B cell (primary cell): ENCODE measurements at regions not wholly inside any gene's neighbourhood (a gene's known extent, or its start where the extent isn't known, plus 50 kb on each side); places are given as distances from the start of the nearest gene placed in this dataset.

ENCODE experiments used
- ATAC-seq: fragments of 200-7000 bp; cut with Tn5 transposase; one replicate; pipeline ENCODE4 v1.10.0; 2021; ENCODE audit warnings: low read depth, mild to moderate bottlenecking, moderate number of reproducible peaks, moderate library complexity
- CTCF ChIA-PET: fragments of 350-600 bp; sonication (Branson Sonifier 250); formaldehyde crosslinking; loops from one replicate; lab custom pipeline; 2021; ENCODE audit warnings: antibody characterized with exemption, inconsistent platforms; lab: Charles Lee
- POLR2A ChIA-PET: fragments of 350-600 bp; sonication (Branson Sonifier 250); formaldehyde crosslinking; loops from one replicate; lab custom pipeline; 2021; ENCODE audit warnings: antibody characterized with exemption; lab: Charles Lee
- DNase-seq: peaks from one replicate; pipeline ENCODE4 v3.0.0; 2013
- H2AFZ ChIP-seq: 2 replicates; pipeline ENCODE4 v1.6.1; 2012; ENCODE audit warnings: mild to moderate bottlenecking, low read depth, low read length; ENCODE audit not compliant: insufficient read depth, poor library complexity, severe bottlenecking
- H3K27ac ChIP-seq, 2 donors: 1 replicate in 1 of 2; 2 replicates in 1 of 2; pipeline ENCODE4 v1.5.1; 2012 to 2013; ENCODE audit warnings: low read length in 2 of 2, mild to moderate bottlenecking in 2 of 2, moderate library complexity in 1 of 2
- H3K27me3 ChIP-seq, 4 experiments: fragments of 200-600 bp in 1 of 4; sonication (generic) in 1 of 4; replicated peaks in 1 of 4; 1 replicate in 2 of 4; 2 replicates in 2 of 4; pipeline versions ENCODE4 v1.6.1 to v1.7.0; 2013 to 2016; ENCODE audit warnings: low read length in 3 of 4, mild to moderate bottlenecking in 2 of 4, mixed read lengths in 1 of 4, moderate library complexity in 1 of 4; ENCODE audit not compliant: insufficient read depth in 4 of 4, control insufficient read depth in 3 of 4; ENCODE audit errors: control extremely low read depth in 1 of 4
- H3K36me3 ChIP-seq, 2 experiments: replicated peaks in 1 of 2; 1 replicate in 1 of 2; 2 replicates in 1 of 2; pipeline versions ENCODE4 v1.6.1 to v1.7.1; 2013; ENCODE audit warnings: low read length in 1 of 2; ENCODE audit not compliant: insufficient read depth in 2 of 2, control insufficient read depth in 1 of 2; ENCODE audit errors: control extremely low read depth in 1 of 2, extremely low read depth in 1 of 2
- H3K4me1 ChIP-seq, 2 donors: fragments of 200-600 bp in 1 of 2; sonication (generic) in 1 of 2; 1 replicate in 1 of 2; 2 replicates in 1 of 2; pipeline versions ENCODE4 v1.5.1 to v1.6.1; 2013 to 2017; ENCODE audit warnings: low read length in 2 of 2; ENCODE audit not compliant: control insufficient read depth in 2 of 2, insufficient read depth in 2 of 2
- H3K4me2 ChIP-seq: replicated peaks from 2 replicates; pipeline ENCODE3; 2012; ENCODE audit warnings: mild to moderate bottlenecking, low read depth, low read length; ENCODE audit not compliant: poor library complexity, severe bottlenecking
- H3K4me3 ChIP-seq, 5 experiments: fragments of 200-600 bp in 1 of 5; sonication (generic) in 1 of 5; 1 replicate in 3 of 5; 2 replicates in 2 of 5; pipeline versions ENCODE4 v1.5.1 to v1.7.0; 2011 to 2016; ENCODE audit warnings: low read length in 4 of 5, mild to moderate bottlenecking in 4 of 5, low read depth in 2 of 5, control low read depth in 1 of 5, moderate library complexity in 1 of 5; ENCODE audit not compliant: insufficient read depth in 1 of 5; ENCODE audit errors: control extremely low read depth in 1 of 5, extremely low read depth in 1 of 5
- H3K79me2 ChIP-seq: fragments of 200-600 bp; sonication (generic); one replicate; pipeline ENCODE4 v1.6.0; 2016; ENCODE audit warnings: low read length; ENCODE audit not compliant: control insufficient read depth, insufficient read depth
- H3K9ac ChIP-seq: fragments of 200-600 bp; sonication (generic); 2 replicates; pipeline ENCODE4 v1.6.1; 2017; ENCODE audit warnings: mild to moderate bottlenecking, low read length, moderate library complexity
- H3K9me3 ChIP-seq, 3 donors: one replicate each; pipeline versions ENCODE4 v1.6.1 to v1.7.1; 2013; ENCODE audit warnings: low read length in 2 of 3; ENCODE audit not compliant: control insufficient read depth in 2 of 3, insufficient read depth in 1 of 3; ENCODE audit errors: control extremely low read depth in 1 of 3
- H4K20me1 ChIP-seq: 2 replicates; pipeline ENCODE4 v1.6.0; 2012; ENCODE audit warnings: mild to moderate bottlenecking, low read length; ENCODE audit not compliant: insufficient read depth, control insufficient read depth, poor library complexity, severe bottlenecking
- H3K27ac Mint-ChIP-seq: one replicate; pipeline ENCODE4 v1.8.0; 2021; ENCODE audit warnings: mixed read lengths
- H3K27me3 Mint-ChIP-seq: one replicate; pipeline ENCODE4 v1.8.0; 2021; ENCODE audit warnings: mixed read lengths
- H3K4me1 Mint-ChIP-seq: one replicate; pipeline ENCODE4 v1.8.0; 2021; ENCODE audit warnings: mixed read lengths
- H3K4me3 Mint-ChIP-seq: one replicate; pipeline ENCODE4 v1.8.0; 2021; ENCODE audit warnings: mixed read lengths
- H3K9me3 Mint-ChIP-seq: one replicate; pipeline ENCODE4 v1.8.0; 2022; ENCODE audit warnings: mixed read lengths; ENCODE audit not compliant: insufficient read depth
- EZH2 ChIP-seq: IDR thresholded peaks from 2 replicates; pipeline ENCODE4 v1.6.1; 2012; ENCODE audit warnings: borderline replicate concordance, low read depth, mild to moderate bottlenecking, moderate library complexity, low read length; ENCODE audit not compliant: insufficient read depth, poor library complexity, severe bottlenecking
- WGBS: methylation state at CpG from one replicate; pipeline ENCODE4 v1.1.5; 2013; ENCODE audit warnings: missing lambda C conversion rate; ENCODE audit not compliant: insufficient coverage; 5-methylcytosine and 5-hydroxymethylcytosine counted together
- intact Hi-C: fragments of 100-400 bp; cut with micrococcal nuclease; formaldehyde crosslinking; loops from one replicate; pipeline ENCODE4 v1.10.0; 2022
- TF ChIP-seq, protein P1 (sequence below): fragments of 200-600 bp; IDR thresholded peaks from one replicate; pipeline ENCODE4 v1.8.0; 2022; ENCODE audit warnings: antibody characterized with exemption, mild to moderate bottlenecking

DNA sequence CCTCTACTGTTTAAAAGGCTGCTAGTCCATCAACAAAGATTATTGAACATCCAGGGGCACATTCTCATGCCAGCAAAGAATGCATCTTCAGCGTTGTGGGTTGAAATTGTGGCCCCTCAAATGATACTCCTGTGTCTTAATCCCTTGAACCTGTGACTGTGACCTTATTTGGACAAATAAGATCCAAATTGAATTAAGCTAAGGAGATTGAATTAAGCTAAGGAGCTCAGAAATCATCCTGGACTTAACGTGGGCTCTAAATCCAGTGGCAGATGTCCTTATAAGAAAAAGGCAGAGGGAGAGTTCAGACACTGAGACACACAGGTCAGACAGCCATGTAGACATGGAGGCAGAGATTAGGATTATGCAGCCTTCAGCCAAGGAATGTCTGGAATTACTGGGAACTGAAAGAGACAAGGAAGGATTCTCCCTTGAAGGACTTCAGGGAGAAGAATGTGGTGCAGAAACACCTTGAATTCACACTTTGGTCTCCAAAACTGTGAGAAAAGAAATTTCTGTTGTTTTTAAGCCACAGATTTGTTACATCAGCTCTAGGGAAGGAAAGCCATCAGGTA is 57.3 kb upstream of the SLC24A5 start:
- ChIA-PET POLR2A (no interaction called here), CTCF (no interaction called here)
- no peak overlapping the region for H3K4me3 Mint-ChIP-seq

DNA sequence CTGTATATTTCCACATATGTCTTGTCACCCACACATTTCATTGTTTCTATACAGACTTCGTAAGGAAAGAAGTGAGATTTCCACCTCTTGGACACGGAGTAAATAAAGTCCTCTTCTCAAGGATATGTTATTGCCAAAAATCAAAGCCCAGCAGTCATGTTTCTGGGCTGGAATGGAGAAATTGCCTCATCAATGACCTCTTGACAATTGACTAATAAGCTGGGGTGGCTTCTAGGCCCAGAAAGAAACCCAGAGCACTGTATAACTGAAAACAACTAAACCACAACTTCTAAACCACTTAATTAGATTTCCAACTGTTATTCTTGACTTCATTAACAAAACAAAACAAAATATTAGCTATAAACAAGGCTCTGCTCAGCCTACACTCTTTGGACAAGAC is 56.4 kb upstream of the SLC24A5 start:
- no peak overlapping the region for H2AFZ ChIP-seq
- no CpG with 5 or more reads among the region's 2 CpGs for WGBS
- no peaks in the 10 kb centered on the region for H3K9me3 Mint-ChIP-seq

More for the DNA sequence above, 57.3 kb upstream of the SLC24A5 start:
- Histone ChIP-seq H3K9ac (no peak overlapping the region), H3K27me3 (peaks cover 0 to 2% (median 0%) of the 10 kb centered on the region in 4 experiments), H4K20me1 (no peaks in the 10 kb centered on the region), H3K4me3 (no peak overlapping the region), H3K4me2 (no peak overlapping the region), H3K9me3 (peaks cover 0 to 4% (median 0%) of the 10 kb centered on the region in 3 donors), H2AFZ (no peak overlapping the region), H3K27ac (no peak overlapping the region), H3K79me2 (no peaks in the 10 kb centered on the region), H3K36me3 (no peaks in the 10 kb centered on the region), H3K4me1 (no peaks in the 10 kb centered on the region)
- TF ChIP-seq EZH2 = no peak
- TF ChIP-seq, protein P1, sequence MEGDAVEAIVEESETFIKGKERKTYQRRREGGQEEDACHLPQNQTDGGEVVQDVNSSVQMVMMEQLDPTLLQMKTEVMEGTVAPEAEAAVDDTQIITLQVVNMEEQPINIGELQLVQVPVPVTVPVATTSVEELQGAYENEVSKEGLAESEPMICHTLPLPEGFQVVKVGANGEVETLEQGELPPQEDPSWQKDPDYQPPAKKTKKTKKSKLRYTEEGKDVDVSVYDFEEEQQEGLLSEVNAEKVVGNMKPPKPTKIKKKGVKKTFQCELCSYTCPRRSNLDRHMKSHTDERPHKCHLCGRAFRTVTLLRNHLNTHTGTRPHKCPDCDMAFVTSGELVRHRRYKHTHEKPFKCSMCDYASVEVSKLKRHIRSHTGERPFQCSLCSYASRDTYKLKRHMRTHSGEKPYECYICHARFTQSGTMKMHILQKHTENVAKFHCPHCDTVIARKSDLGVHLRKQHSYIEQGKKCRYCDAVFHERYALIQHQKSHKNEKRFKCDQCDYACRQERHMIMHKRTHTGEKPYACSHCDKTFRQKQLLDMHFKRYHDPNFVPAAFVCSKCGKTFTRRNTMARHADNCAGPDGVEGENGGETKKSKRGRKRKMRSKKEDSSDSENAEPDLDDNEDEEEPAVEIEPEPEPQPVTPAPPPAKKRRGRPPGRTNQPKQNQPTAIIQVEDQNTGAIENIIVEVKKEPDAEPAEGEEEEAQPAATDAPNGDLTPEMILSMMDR = no peak
- no peaks in the 10 kb centered on the region for H3K4me1 Mint-ChIP-seq
- intact Hi-C loops = no loop called here
- no peak overlapping the region for H3K27ac Mint-ChIP-seq
- H3K27me3 Mint-ChIP-seq = peaks cover 3% of the 10 kb centered on the region
- ATAC-seq (no peak), DNase-seq (no peak)
- WGBS = 77% methylated on average over 2 of the region's 2 CpGs
- no peaks in the 10 kb centered on the region for H3K9me3 Mint-ChIP-seq

More for the DNA sequence above, 56.4 kb upstream of the SLC24A5 start:
- peaks cover 0 to 2% (median 0%) of the 10 kb centered on the region in 4 experiments for H3K27me3 ChIP-seq
- DNase-seq = no peak
- no peak for ATAC-seq
- H3K9ac ChIP-seq = no peak overlapping the region
- TF ChIP-seq, protein P1 = no peak
- TF ChIP-seq EZH2 = no peak
- Mint-ChIP-seq H3K4me1 (no peaks in the 10 kb centered on the region), H3K27ac (no peak overlapping the region), H3K27me3 (peaks cover 3% of the 10 kb centered on the region), H3K4me3 (no peak overlapping the region)
- H4K20me1 ChIP-seq = no peaks in the 10 kb centered on the region
- no peak overlapping the region for H3K4me2 ChIP-seq
- H3K9me3 ChIP-seq = peaks cover 0 to 4% (median 0%) of the 10 kb centered on the region in 3 donors
- no peaks in the 10 kb centered on the region for H3K36me3 ChIP-seq
- ChIA-PET CTCF (no interaction called here), POLR2A (no interaction called here)
- no peaks in the 10 kb centered on the region for H3K4me1 ChIP-seq
- H3K27ac ChIP-seq = no peak overlapping the region
- intact Hi-C loops = no loop called here
- no peak overlapping the region for H3K4me3 ChIP-seq
- no peaks in the 10 kb centered on the region for H3K79me2 ChIP-seq
